RWPE2 (cell line): ENCODE measurements at regions not wholly inside any gene's neighbourhood (a gene's known extent, or its start where the extent isn't known, plus 50 kb on each side); places are given as distances from the start of the nearest gene placed in this dataset.

Experiments used
- ATAC-seq: fragments of 200-7000 bp; cut with Tn5 transposase; 3 replicates; pipeline ENCODE4 v1.9.1; 2021; ENCODE audit warnings: low read depth
- DNase-seq: peaks from one replicate; pipeline ENCODE4 v3.0.0-alpha.2; 2020; ENCODE audit warnings: low spot score
- H3K27ac ChIP-seq: fragments of 450-650 bp; 2 replicates; pipeline ENCODE4 v1.5.1; 2017; ENCODE audit warnings: mild to moderate bottlenecking; ENCODE audit not compliant: poor library complexity, severe bottlenecking
- H3K27me3 ChIP-seq: fragments of 250-450 bp; sonication (Bioruptor Pico); 2 replicates; pipeline ENCODE4 v1.5.1; 2021; ENCODE audit warnings: mild to moderate bottlenecking, moderate library complexity; ENCODE audit not compliant: insufficient read depth, poor library complexity, severe bottlenecking
- H3K36me3 ChIP-seq: fragments of 250-450 bp; sonication (Bioruptor Pico); 2 replicates; pipeline ENCODE4 v1.5.1; 2020; ENCODE audit warnings: low read depth, mild to moderate bottlenecking, moderate library complexity
- H3K4me1 ChIP-seq: fragments of 250-450 bp; sonication (Bioruptor Pico); 2 replicates; pipeline ENCODE4 v1.5.1; 2021; ENCODE audit warnings: mild to moderate bottlenecking, moderate library complexity; ENCODE audit not compliant: insufficient read depth, poor library complexity, severe bottlenecking
- H3K4me3 ChIP-seq: fragments of 250-450 bp; sonication (Bioruptor Pico); 2 replicates; pipeline ENCODE4 v1.5.1; 2021; ENCODE audit warnings: mild to moderate bottlenecking, moderate library complexity; ENCODE audit not compliant: severe bottlenecking
- H3K9me3 ChIP-seq: fragments of 250-450 bp; sonication (Bioruptor Pico); 2 replicates; pipeline ENCODE4 v1.5.1; 2021; ENCODE audit warnings: mild to moderate bottlenecking, moderate library complexity; ENCODE audit not compliant: severe bottlenecking
- CTCF ChIP-seq: fragments of 450-650 bp; IDR thresholded peaks from one replicate; pipeline ENCODE4 v1.5.1; 2017; ENCODE audit warnings: mild to moderate bottlenecking, moderate library complexity; ENCODE audit not compliant: poor library complexity, severe bottlenecking

GRCh38 chr2:21452263-21452662 lies 328.5 kb downstream of the TDRD15 start:
- peak overlapping the region; percentile 52 for H3K27ac ChIP-seq
- H3K4me1 ChIP-seq = peaks cover 3% of the 10 kb centered on the region
- ATAC-seq (no peak), DNase-seq (no peak)
- no peak overlapping the region for H3K4me3 ChIP-seq
- no peak for TF ChIP-seq CTCF
- no peaks in the 10 kb centered on the region for H3K36me3 ChIP-seq
- no peaks in the 10 kb centered on the region for H3K9me3 ChIP-seq
- no peaks in the 10 kb centered on the region for H3K27me3 ChIP-seq

- H3K4me3 ChIP-seq = no peak overlapping the region
- H3K36me3 ChIP-seq = no peaks in the 10 kb centered on the region
- H3K27me3 ChIP-seq = no peaks in the 10 kb centered on the region
- ATAC-seq (no peak), DNase-seq (no peak)
- no peak for TF ChIP-seq CTCF
- H3K9me3 ChIP-seq = no peaks in the 10 kb centered on the region
- peaks cover 3% of the 10 kb centered on the region for H3K4me1 ChIP-seq
- H3K27ac ChIP-seq = no peak overlapping the region
These were observed 328.9 kb downstream of the TDRD15 start for GRCh38 chr2:21452678-21453077.

- peaks cover 3% of the 10 kb centered on the region for H3K4me1 ChIP-seq
- no peak for TF ChIP-seq CTCF
- DNase-seq (no peak), ATAC-seq (no peak)
- no peaks in the 10 kb centered on the region for H3K9me3 ChIP-seq
- H3K27ac ChIP-seq = no peak overlapping the region
- H3K36me3 ChIP-seq = no peaks in the 10 kb centered on the region
- H3K4me3 ChIP-seq = no peak overlapping the region
- no peaks in the 10 kb centered on the region for H3K27me3 ChIP-seq
These were observed 330.1 kb downstream of the TDRD15 start for GRCh38 chr2:21453723-21454450.

- Histone ChIP-seq H3K9me3 (no peaks in the 10 kb centered on the region), H3K4me1 (peaks cover 3% of the 10 kb centered on the region), H3K4me3 (no peak overlapping the region), H3K27me3 (no peaks in the 10 kb centered on the region), H3K27ac (no peak overlapping the region), H3K36me3 (no peaks in the 10 kb centered on the region)
- DNase-seq (no peak), ATAC-seq (no peak)
- no peak for TF ChIP-seq CTCF
These were observed 331.1 kb downstream of the TDRD15 start for GRCh38 chr2:21454839-21455238.

GRCh38 chr2:21461754-21462240 lies 338.0 kb downstream of the TDRD15 start:
- no peaks in the 10 kb centered on the region for H3K4me1 ChIP-seq
- no peaks in the 10 kb centered on the region for H3K27me3 ChIP-seq
- TF ChIP-seq CTCF = no peak
- H3K36me3 ChIP-seq = no peaks in the 10 kb centered on the region
- no peak for DNase-seq
- H3K27ac ChIP-seq = no peak overlapping the region
- H3K9me3 ChIP-seq = no peaks in the 10 kb centered on the region
- no peak for ATAC-seq
- H3K4me3 ChIP-seq = no peak overlapping the region
